HG02973 (cell line): ENCODE measurements at regions not wholly inside any gene's neighbourhood (a gene's known extent, or its start where the extent isn't known, plus 50 kb on each side); places are given as distances from the start of the nearest gene placed in this dataset.
"Not testable (repeated sequence)": the region's sequence is repeated elsewhere in the genome, so short reads cannot be mapped to it uniquely, and the experiment has no call there.

Experiments used
- ATAC-seq: cut with Tn5 transposase; IDR thresholded peaks from one replicate; pipeline ENCODE4 v1.9.1; 2021; ENCODE audit warnings: moderate library complexity; ENCODE audit not compliant: unreplicated experiment

DNA sequence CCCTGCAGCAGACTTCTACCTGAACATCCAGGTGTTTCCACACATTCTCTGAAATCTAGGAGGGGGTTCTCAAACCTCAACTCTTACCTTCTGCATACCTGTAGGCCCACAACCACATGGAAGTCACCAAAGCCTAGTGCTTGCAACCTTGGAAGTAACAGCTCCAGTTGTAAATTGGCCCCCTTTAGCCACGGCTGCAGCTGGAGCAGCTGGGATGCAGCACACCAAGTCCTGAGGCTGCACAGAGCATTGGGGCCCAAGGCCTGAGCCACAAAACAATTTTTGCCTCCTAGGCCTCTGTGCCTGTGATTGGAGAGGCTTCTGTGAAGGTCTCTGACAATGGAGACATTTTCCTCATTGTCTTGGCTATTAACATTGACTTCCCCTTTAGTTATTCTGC lies 772.4 kb upstream of the INTU start:
- ATAC-seq, result no peak

GRCh38 chr4:126869967-126870366 lies 762.8 kb upstream of the INTU start:
- ATAC-seq, result no peak

DNA sequence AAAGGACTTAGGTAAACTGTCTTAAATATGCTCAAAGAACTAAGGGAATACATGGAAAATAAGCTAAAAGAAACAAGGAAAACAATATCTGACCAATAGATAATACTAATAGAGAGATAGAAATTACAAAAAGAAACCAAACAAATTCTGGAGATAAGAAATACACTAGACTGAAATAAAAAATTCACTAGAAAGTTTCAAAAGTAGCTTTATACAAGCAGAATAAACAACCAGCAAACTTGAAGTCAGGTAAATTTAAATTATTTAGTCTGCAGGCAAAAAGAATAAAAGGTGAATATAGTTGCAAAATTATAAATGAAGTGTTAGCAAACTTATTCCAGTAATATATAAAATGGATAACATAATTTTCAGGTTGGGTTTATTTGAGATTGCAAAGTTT lies 760.9 kb upstream of the INTU start:
- no peak for ATAC-seq

- no peak for ATAC-seq
Measured at GRCh38 chr4:126874533-126874932, 758.2 kb upstream of the INTU start.

DNA sequence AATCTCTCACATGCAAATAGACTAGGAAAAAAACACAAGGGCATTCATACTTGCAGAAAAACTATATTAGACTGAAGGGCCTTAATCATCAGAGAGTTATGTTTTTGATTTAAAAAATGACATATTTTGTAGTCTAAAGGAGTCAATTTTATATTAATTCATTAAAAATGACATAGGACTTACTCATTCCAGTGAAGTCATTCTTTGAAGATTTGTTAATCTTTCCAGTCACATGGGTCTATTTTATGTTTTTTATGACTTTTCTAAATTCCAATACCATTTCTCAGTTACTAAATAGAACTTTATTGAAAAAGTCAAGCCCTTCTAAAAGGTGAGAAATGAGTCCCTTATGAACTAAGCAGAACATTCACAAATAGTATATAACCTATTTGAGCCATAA lies 743.8 kb upstream of the INTU start:
- ATAC-seq, result no peak

DNA sequence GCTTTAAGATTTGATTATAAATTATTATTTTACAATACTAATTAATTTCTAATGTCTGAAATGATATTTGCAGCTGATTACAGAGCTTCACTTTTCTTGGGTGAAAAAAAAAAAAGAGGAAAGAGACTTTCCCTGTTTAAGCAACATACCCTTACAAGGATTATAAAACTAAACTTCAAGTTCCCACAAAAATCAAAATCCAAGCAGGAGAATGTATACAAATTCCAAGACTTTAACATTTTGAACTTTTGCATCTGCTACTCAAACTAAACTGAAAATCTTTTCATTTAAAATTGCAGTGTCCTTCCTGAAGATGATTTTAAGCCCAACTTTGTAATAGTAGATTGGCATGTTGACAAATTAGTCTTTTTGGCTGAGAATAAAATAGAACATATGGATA lies 742.4 kb upstream of the INTU start:
- no peak for ATAC-seq

DNA sequence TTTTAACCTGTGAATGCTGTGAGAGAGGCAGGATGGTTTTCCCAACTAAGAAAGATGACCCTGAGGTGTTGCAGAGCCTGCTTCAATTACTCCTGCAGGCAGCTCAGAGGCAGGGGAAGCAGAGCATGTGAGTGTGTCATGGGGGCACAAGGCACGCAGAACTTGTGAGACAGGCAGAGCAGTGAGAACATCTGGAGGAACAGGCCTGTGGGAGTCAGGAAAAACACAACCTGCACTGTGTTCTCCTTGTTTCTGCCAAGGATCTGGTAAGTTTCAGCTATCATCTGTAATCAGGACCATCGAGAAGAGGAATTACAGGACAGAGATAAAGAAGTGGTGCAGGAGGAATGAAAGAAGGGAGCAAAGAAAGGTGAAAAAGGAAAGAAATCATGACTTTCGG lies 741.8 kb upstream of the INTU start:
- no peak for ATAC-seq

DNA sequence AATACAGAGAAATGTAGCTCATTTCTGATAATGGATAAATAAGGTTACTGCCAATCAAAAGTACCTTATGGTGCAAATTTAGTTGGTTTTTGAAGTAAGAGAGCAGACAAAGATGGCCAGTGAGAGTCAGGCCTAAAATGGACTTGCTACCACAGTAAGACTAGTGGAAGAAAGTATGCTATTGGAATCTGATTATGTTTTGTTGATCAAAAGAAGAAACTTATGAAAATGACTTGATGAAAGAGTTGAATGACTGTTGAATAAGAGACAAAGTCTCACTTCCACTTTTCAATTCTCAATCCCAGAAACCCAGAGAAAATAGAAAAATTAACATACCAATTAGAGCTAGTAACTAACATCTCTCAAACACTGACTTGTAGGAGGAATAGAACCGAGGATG lies 737.8 kb upstream of the INTU start:
- ATAC-seq, result no peak

DNA sequence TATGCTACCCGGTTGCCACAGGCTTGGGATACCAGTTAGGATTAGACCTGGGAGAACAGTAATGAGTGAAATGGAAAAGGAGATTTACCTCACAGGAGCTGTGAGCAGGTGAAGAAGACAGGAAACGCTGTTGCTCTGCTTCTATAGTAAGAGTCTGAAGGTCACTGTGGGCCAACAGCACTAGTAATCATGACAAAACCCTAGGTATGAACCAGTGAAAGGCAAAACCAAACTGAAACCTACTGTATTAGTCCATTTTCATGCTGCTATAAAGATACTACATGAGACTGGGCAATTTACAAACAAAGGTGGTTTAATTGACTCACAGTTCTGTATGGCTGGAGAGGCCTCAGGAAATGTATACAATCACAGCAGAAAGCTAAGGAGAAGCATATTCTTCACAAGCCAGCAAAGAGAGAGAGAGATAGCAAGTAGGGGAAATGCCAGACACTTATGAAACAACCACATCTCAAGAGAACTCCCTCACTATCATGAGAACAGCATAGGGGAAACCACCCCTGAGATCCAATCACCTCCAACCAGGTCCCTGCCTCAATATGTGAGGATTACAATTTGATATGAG lies 736.7 kb upstream of the INTU start:
- ATAC-seq, result no peak

DNA sequence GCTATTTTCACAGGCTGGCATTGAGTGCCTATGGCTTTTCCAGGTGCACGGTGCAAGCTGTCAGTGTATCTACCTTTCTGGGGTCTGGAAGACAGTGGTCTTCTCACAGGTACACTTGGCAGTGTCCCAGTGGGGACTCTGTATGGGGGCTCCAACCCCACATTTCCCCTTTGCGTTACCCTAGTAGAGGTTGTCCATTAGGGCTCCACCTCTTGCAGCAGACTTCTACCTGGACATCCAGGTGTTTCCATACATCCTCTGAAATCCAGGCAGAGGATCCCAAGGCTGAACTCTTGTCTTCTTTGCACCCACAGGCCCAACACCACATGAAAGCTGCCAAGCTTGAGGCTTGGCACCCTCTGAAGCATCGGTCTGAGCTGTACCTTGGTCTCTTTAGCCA lies 735.7 kb upstream of the INTU start:
- ATAC-seq, result no peak

DNA sequence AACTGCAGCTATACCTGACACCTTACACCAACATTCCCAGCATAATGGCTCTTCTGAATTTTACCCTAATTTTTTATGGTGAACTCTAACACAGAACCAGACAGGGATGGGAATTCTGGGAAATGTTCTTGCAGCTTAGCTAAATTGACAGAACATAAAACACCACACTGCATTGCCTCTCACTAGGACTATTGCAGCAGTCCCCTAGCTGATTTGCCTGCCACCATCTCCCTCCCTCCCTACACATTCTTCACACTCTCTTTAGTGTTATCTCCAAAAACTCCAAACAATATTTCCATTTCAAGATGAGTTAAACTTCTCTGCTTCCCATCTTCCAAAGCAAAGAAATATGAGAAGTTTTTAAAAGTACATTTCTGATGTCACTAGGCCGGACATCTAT lies 733.9 kb upstream of the INTU start:
- ATAC-seq, result no peak

- no peak for ATAC-seq
Measured at GRCh38 chr4:126899331-126899801, 733.4 kb upstream of the INTU start.

- ATAC-seq, result no peak
Measured at GRCh38 chr4:126906466-126906865, 726.3 kb upstream of the INTU start.

DNA sequence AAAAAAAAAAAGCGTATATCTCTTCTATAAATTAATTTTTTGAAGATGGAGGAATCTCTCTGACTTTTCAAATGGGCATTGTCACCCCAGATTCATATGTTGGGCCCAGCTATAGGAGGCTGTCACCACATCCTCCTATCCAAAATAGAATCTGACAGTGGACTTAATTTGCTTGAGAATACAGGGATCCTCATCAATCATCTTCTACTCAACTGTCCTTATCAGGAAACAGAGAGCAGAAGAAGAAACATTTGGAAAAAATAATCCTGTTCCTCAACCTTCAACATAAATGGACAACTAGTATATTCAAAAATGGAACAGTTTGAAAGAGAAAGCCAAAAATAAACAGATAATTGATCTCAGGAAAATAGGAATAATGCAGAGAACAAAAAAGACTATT lies 725.4 kb upstream of the INTU start:
- ATAC-seq, result no peak

GRCh38 chr4:126916049-126916625 lies 716.6 kb upstream of the INTU start:
- no peak for ATAC-seq

DNA sequence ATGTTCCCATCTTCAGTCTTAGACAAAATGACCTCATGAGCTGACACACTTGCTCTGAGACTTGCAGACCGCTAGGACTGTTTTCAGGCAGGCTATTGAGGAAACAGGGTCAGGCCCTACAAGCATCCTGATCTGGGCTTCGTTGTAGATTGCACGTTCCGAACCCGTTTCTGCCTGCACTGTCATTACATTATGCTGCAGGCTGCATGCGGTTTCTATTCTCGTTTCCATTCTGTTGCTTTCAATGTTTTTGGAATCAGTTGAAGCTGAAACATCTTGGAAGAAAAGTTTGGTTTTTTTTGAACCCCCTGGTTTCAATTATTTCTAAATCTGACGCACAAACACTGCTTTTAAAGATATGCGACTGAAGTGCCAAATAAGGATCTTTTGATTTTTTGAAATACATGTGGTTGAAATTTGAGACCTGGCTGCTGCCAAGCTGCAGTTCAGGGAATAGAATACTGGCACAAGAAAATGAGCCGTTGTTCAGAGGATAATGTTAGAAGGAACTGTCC lies 716.1 kb upstream of the INTU start:
- ATAC-seq, result no peak

- not testable (repeated sequence) for ATAC-seq
Measured at GRCh38 chr4:126922328-126922938, 710.3 kb upstream of the INTU start.

DNA sequence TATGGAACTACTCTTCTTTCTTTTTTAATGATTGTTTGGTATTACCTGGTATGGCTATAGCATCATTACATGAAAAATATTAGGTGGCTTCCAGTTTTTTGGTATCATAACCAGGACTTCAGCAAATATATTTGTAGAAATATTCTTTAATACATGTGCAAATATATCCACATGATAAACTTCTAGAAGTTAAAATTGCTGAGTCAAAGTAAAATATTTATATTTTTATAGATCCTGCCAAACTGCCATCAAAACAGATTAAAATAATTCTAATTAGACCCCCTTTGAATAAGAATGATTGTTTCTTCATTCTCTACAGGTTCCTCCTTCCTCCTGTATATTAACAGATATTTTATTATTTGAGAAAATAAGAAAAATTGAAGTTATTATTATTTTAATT lies 708.5 kb upstream of the INTU start:
- no peak for ATAC-seq

- ATAC-seq, result not testable (repeated sequence)
Measured at GRCh38 chr4:126930059-126930458, 702.7 kb upstream of the INTU start.

DNA sequence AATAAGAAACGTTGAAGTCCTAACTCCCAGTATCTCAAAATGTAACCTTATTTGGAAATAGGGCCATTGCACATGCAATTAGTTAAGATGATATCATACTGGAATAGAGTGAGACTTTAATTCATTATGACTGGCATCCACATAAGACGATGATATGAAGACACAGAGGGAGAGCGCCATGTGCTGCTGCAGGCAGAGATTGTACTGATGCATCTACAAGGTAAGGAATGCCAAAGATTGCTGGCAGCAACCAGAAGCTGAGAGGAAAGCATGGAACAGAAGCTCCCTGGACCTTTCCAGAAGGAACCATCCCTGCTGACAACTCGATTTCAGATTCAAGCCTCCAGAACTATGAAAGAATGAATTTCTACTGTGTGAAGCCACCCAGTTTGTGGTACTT lies 697.0 kb upstream of the INTU start:
- no peak for ATAC-seq

DNA sequence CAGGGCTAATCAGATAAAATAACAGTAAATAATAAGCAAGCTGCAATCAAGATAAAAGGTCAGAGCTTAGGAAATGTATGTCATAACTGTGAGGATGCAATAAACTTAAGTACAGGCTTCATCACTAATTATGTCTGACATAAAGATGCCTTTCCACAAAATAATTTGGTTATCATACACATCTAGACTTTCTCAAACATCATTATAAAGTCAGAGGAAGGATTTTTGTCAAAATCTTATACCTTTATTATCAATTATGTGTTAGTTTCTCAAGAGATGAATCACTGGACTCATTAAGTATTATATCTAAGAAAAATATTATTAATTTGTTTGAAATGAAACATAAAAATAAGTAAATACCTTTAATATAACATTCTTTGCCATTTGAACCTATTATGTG lies 695.4 kb upstream of the INTU start:
- ATAC-seq, result no peak

- no peak for ATAC-seq
Measured at GRCh38 chr4:126937846-126938422, 694.8 kb upstream of the INTU start.
